OCI-LY7 (cell line): ENCODE measurements at regions not wholly inside any gene's neighbourhood (a gene's known extent, or its start where the extent isn't known, plus 50 kb on each side); places are given as distances from the start of the nearest gene placed in this dataset.

Source experiments
- CTCF ChIP-seq: fragments of 200-600 bp; sonication (generic); conservative IDR thresholded peaks from 2 replicates; pipeline ENCODE4 v1.5.1; 2014; ENCODE audit warnings: mild to moderate bottlenecking, antibody characterized with exemption, low read length, moderate library complexity, mixed read lengths
- EZH2phosphoT487 ChIP-seq: fragments of 200-600 bp; sonication (generic); IDR thresholded peaks from 2 replicates; pipeline ENCODE4 v1.6.1; 2018; ENCODE audit warnings: low read depth, borderline replicate concordance, mild to moderate bottlenecking, mixed run types, antibody characterized with exemption, low read length, moderate library complexity, mixed read lengths

GRCh38 chr7:9846902-9847301 is 1126.8 kb upstream of the PHF14 start:
- TF ChIP-seq CTCF (no peak), EZH2phosphoT487 (no peak)
